ENCODE measurements at regions not wholly inside any gene's neighbourhood (a gene's known extent, or its start where the extent isn't known, plus 50 kb on each side); places are given as distances from the start of the nearest gene placed in this dataset.

DNA sequence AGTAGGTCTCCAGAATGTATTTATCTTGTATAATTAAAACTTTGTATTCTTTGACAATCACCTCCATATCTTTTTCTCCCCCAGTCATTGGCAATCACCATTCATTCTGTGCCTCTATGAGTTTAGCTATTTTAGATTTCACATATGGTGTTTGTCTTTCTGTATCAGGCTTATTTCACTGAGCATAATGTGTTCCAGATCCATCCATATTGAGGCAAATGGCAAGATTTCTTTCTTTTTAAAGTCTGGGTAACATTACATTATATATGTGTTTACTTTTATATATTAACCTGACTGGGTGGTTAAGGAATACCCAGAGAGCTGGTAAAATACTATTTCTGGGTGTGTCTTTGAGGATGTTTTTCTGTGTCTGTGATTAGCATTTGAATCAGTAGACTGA lies 486.6 kb downstream of the SQOR start:
- Histone ChIP-seq H3K4me2 (ENCODE audit: low read depth, low read length) (no peak overlapping the region), H2AFZ (ENCODE audit: low read length) (no peak overlapping the region), H3K79me2 (ENCODE audit: insufficient read depth, low read length) (no peaks in the 10 kb centered on the region), H3K36me3 (replicated peaks in 1 of 2; ENCODE audit: control insufficient read depth in 1 of 2, insufficient read depth in 2 of 2, low read length in 2 of 2) (no peaks in the 10 kb centered on the region), H3K27me3 (ENCODE audit: control insufficient read depth in 1 of 2, insufficient read depth in 2 of 2, low read length in 2 of 2) (no peaks in the 10 kb centered on the region), H3K9me3 (ENCODE audit: low read length) (peaks cover 80% of the 10 kb centered on the region), H4K20me1 (ENCODE audit: insufficient read depth, low read length) (no peaks in the 10 kb centered on the region), H3K9ac (ENCODE audit: insufficient read depth, low read depth, low read length) (no peak overlapping the region), H3K27ac (ENCODE audit: extremely low read length, insufficient read depth, low read length) (no peak overlapping the region), H3K4me1 (ENCODE audit: insufficient read depth, low read length) (no peaks in the 10 kb centered on the region), H3K4me3 (replicated peaks in 1 of 3; ENCODE audit: insufficient read depth in 1 of 3, low read depth in 2 of 3, low read length in 3 of 3) (no peak overlapping the region)
- no peak for ATAC-seq
- intact Hi-C loops (cut with micrococcal nuclease; ENCODE audit: unreplicated experiment) (no loop called here), in situ Hi-C loops (cut with HindIII; ENCODE audit: extremely low pct_ligation_motif_present, low pct_unique_long_range_greater_than_20kb) (no loop called here)
- ChIA-PET CTCF (ENCODE audit: low intra/inter-chr PET ratio, low total read pairs) (no interaction called here), POLR2A (no interaction called here)
- no TSS peak for BruUV-seq (replicated peaks)
- FAIRE-seq: no peak
- TF ChIP-seq ZNF460 (CRISPR knock-in tag; IDR thresholded peaks at IDR 0.05; ENCODE audit: borderline replicate concordance) (no peak), ZNF569 (CRISPR knock-in tag; IDR thresholded peaks at IDR 0.05; ENCODE audit: borderline replicate concordance) (no peak), REPIN1 (CRISPR knock-in tag; IDR thresholded peaks at IDR 0.05; ENCODE audit: borderline replicate concordance, low read depth) (no peak), ZNF557 (CRISPR knock-in tag; IDR thresholded peaks at IDR 0.05) (no peak), SRY (CRISPR knock-in tag; IDR thresholded peaks at IDR 0.05) (no peak), KDM4B (CRISPR knock-in tag; IDR thresholded peaks at IDR 0.05) (no peak), RBM22 (optimal IDR thresholded peaks at IDR 0.05; ENCODE audit: low read length) (no peak), EHMT2 (IDR thresholded peaks at IDR 0.05; ENCODE audit: borderline replicate concordance, low read depth, low read length) (no peak), CBFB (CRISPR knock-in tag; IDR thresholded peaks at IDR 0.05) (no peak)
- TF ChIP-seq, protein P1, sequence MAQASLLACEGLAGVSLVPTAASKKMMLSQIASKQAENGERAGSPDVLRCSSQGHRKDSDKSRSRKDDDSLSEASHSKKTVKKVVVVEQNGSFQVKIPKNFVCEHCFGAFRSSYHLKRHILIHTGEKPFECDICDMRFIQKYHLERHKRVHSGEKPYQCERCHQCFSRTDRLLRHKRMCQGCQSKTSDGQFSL (CRISPR knock-in tag; IDR thresholded peaks at IDR 0.05): no peak
- TF ChIP-seq, protein P2, sequence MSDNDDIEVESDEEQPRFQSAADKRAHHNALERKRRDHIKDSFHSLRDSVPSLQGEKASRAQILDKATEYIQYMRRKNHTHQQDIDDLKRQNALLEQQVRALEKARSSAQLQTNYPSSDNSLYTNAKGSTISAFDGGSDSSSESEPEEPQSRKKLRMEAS (IDR thresholded peaks at IDR 0.05): no peak
- TF ChIP-seq, protein P3, sequence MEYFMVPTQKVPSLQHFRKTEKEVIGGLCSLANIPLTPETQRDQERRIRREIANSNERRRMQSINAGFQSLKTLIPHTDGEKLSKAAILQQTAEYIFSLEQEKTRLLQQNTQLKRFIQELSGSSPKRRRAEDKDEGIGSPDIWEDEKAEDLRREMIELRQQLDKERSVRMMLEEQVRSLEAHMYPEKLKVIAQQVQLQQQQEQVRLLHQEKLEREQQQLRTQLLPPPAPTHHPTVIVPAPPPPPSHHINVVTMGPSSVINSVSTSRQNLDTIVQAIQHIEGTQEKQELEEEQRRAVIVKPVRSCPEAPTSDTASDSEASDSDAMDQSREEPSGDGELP (IDR thresholded peaks at IDR 0.05; ENCODE audit: borderline replicate concordance, low read depth): no peak
- TF ChIP-seq, protein P4, sequence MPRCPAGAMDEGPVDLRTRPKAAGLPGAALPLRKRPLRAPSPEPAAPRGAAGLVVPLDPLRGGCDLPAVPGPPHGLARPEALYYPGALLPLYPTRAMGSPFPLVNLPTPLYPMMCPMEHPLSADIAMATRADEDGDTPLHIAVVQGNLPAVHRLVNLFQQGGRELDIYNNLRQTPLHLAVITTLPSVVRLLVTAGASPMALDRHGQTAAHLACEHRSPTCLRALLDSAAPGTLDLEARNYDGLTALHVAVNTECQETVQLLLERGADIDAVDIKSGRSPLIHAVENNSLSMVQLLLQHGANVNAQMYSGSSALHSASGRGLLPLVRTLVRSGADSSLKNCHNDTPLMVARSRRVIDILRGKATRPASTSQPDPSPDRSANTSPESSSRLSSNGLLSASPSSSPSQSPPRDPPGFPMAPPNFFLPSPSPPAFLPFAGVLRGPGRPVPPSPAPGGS (CRISPR knock-in tag; IDR thresholded peaks at IDR 0.05): no peak
- TF ChIP-seq, protein P5, sequence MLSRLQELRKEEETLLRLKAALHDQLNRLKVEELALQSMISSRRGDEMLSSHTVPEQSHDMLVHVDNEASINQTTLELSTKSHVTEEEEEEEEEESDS (CRISPR knock-in tag; IDR thresholded peaks at IDR 0.05; ENCODE audit: borderline replicate concordance): no peak
- TF ChIP-seq, protein P6, sequence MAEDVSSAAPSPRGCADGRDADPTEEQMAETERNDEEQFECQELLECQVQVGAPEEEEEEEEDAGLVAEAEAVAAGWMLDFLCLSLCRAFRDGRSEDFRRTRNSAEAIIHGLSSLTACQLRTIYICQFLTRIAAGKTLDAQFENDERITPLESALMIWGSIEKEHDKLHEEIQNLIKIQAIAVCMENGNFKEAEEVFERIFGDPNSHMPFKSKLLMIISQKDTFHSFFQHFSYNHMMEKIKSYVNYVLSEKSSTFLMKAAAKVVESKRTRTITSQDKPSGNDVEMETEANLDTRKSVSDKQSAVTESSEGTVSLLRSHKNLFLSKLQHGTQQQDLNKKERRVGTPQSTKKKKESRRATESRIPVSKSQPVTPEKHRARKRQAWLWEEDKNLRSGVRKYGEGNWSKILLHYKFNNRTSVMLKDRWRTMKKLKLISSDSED (CRISPR knock-in tag; IDR thresholded peaks at IDR 0.05): no peak
- no peak for DNase-seq (ENCODE audit: low spot score)
